ENCODE measurements at regions not wholly inside any gene's neighbourhood (a gene's known extent, or its start where the extent isn't known, plus 50 kb on each side); places are given as distances from the start of the nearest gene placed in this dataset.

- no peaks in the 10 kb centered on the region for H3K9me3 ChIP-seq (ENCODE audit: control insufficient read depth, low read depth, low read length)
- H3K4me3 ChIP-seq (ENCODE audit: low read length): no peak overlapping the region
- no peaks in the 10 kb centered on the region for H3K27me3 ChIP-seq (ENCODE audit: control insufficient read depth, insufficient read depth, low read length)
- H3K36me3 ChIP-seq (ENCODE audit: control insufficient read depth, insufficient read depth, low read length): no peaks in the 10 kb centered on the region
- H3K4me1 ChIP-seq (ENCODE audit: control insufficient read depth, insufficient read depth, low read length): peaks cover 11% of the 10 kb centered on the region
- 90% methylated on average over 3 of the region's 5 CpGs for WGBS (ENCODE audit: insufficient coverage, low lambda C conversion rate)
- no peak for DNase-seq
- no peak overlapping the region for H3K27ac ChIP-seq (ENCODE audit: low read length)
Observed at GRCh38 chr6:12235341-12235740, 54.8 kb upstream of the EDN1 start.

GRCh38 chr6:12238219-12238618 lies 51.9 kb upstream of the EDN1 start:
- no peak overlapping the region for H3K27ac ChIP-seq (ENCODE audit: low read length)
- no peak for DNase-seq
- peaks cover 23% of the 10 kb centered on the region for H3K4me1 ChIP-seq (ENCODE audit: control insufficient read depth, insufficient read depth, low read length)
- no peaks in the 10 kb centered on the region for H3K9me3 ChIP-seq (ENCODE audit: control insufficient read depth, low read depth, low read length)
- H3K27me3 ChIP-seq (ENCODE audit: control insufficient read depth, insufficient read depth, low read length): no peaks in the 10 kb centered on the region
- H3K4me3 ChIP-seq (ENCODE audit: low read length): no peak overlapping the region
- H3K36me3 ChIP-seq (ENCODE audit: control insufficient read depth, insufficient read depth, low read length): no peaks in the 10 kb centered on the region
- WGBS (ENCODE audit: insufficient coverage, low lambda C conversion rate): no CpG with 5 or more reads among the region's 8 CpGs

All from large intestine (tissue), 3 donors.